ENCODE measurements at regions not wholly inside any gene's neighbourhood (a gene's known extent, or its start where the extent isn't known, plus 50 kb on each side); places are given as distances from the start of the nearest gene placed in this dataset.

- TF ChIP-seq EZH2 (IDR thresholded peaks at IDR 0.05) (no peak), POLR2AphosphoS5 (IDR thresholded peaks at IDR 0.05; ENCODE audit: borderline replicate concordance, low read depth, low read length) (no peak), FOXP2 (optimal IDR thresholded peaks at IDR 0.05; ENCODE audit: control extremely low read depth, extremely low read length, insufficient read depth) (no peak)
Observed at GRCh38 chr14:85316701-85317410, 213.1 kb upstream of the FLRT2 start.
